GM12865 (cell line): ENCODE measurements at regions not wholly inside any gene's neighbourhood (a gene's known extent, or its start where the extent isn't known, plus 50 kb on each side); places are given as distances from the start of the nearest gene placed in this dataset.
"Not testable (repeated sequence)": the region's sequence is repeated elsewhere in the genome, so short reads cannot be mapped to it uniquely, and the experiment has no call there.

ENCODE experiments used
- DNase-seq: peaks from one replicate; pipeline ENCODE4 v3.0.0; 2010; ENCODE audit warnings: low read depth
- H3K4me3 ChIP-seq: 2 replicates; pipeline ENCODE4 v1.5.1; 2011; ENCODE audit warnings: mild to moderate bottlenecking, low read depth, low read length, control low read depth
- TF ChIP-seq, protein P1 (sequence below): IDR thresholded peaks from 2 replicates; pipeline ENCODE4 v1.5.1; 2011; ENCODE audit warnings: low read length, control low read depth, low read depth, inconsistent platforms; ENCODE audit not compliant: insufficient read depth; ENCODE audit errors: missing control alignments

DNA sequence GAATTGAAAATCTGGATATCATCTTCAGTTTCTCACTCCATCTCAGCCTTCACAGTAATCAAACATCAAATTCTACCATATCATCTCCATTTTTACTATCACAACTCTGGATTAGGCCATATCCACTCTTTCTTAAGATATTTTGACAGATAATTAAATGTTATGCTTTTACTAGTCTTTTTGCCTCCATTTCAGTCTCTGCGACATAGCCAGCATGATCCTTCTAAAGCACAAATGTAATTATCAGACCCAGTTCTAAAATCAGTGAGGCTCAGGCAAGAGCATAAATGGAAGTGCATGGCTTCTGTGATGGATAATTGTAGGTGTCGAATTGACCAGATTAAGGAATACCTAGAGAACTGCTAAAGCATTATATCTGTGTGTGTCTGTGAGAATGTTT is 307.7 kb downstream of the PCDH20 start:
- TF ChIP-seq, protein P1, sequence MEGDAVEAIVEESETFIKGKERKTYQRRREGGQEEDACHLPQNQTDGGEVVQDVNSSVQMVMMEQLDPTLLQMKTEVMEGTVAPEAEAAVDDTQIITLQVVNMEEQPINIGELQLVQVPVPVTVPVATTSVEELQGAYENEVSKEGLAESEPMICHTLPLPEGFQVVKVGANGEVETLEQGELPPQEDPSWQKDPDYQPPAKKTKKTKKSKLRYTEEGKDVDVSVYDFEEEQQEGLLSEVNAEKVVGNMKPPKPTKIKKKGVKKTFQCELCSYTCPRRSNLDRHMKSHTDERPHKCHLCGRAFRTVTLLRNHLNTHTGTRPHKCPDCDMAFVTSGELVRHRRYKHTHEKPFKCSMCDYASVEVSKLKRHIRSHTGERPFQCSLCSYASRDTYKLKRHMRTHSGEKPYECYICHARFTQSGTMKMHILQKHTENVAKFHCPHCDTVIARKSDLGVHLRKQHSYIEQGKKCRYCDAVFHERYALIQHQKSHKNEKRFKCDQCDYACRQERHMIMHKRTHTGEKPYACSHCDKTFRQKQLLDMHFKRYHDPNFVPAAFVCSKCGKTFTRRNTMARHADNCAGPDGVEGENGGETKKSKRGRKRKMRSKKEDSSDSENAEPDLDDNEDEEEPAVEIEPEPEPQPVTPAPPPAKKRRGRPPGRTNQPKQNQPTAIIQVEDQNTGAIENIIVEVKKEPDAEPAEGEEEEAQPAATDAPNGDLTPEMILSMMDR: no peak
- no peak overlapping the region for H3K4me3 ChIP-seq
- DNase-seq: no peak

DNA sequence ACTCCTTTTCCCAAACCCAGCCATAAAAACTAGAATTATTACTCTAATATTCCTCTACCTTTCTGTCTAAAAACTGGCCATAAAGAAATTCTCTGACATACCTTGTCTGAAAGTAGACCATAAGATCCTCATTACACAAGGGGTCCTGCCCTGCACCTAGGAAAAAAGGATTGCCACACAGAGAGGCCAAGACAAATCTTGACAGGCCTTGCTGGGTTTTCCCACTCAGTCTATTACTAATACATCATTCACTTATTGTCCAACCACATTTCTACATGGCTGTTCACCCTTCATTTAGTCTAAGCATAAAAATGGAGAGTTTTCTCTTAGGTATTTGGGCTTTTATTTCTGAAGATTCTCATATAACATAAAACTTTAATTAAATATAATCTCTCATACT is 319.8 kb downstream of the PCDH20 start:
- TF ChIP-seq, protein P1: no peak
- no peak for DNase-seq
- no peak overlapping the region for H3K4me3 ChIP-seq

DNA sequence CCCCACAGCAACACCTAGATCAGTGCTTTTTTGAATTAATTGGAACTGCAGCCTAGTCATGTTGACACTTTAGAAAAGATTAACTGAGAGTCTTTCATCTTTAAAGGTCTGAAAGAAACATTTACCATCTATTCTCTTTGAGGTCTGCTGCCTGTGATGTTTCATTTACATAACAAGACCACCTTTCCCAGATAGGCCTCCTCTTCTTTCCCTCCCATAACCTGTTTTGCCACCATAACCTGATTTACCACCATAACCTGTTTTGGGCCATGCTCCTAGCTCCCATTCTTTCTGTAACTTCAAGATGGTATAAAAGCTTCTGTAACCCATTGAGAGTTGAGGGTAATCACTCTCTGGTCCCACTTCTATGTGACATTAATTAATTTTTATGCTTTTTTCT is 320.8 kb downstream of the PCDH20 start:
- TF ChIP-seq, protein P1: no peak
- DNase-seq: no peak
- no peak overlapping the region for H3K4me3 ChIP-seq

DNA sequence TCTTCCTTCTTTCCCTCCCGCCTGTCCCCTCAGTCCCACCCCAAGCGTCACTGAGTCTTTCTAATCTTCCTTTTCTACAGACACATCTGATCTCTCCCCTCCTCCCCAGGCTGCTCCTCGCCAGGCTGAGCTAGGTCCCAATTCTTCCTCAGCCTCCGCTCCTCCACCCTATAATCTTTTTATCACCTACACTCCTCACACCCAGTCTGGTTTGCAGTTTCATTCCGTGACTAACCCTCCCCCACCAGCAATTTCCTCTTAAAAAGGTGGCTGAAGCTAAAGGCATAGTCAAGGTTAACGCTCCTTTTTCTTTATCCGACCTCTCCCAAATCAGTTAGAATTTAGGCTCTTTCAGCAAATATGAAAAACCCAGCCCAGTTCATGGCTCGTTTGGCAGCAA is 325.8 kb downstream of the PCDH20 start:
- H3K4me3 ChIP-seq, DNase-seq: not testable (repeated sequence)

DNA sequence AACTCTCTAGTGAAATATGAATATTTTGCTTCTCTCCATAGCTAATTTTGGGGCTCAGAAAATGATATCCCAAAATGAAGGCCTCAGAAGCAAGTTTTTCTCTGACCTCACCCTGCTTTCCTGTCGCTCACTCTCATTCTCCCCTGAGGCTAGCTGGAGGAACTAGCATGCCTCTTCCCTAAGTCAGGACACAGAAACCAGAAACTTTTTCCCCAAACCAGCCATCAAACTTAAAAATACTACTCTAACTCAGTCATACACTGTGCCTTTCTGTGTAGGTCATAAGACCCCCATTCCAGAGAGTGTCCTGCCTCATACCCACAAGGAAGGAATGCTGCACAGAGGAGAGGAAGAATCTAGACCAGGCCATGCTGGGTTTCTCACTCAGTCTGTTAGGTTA is 329.6 kb downstream of the PCDH20 start:
- no peak for DNase-seq
- H3K4me3 ChIP-seq: no peak overlapping the region
- TF ChIP-seq, protein P1: no peak

DNA sequence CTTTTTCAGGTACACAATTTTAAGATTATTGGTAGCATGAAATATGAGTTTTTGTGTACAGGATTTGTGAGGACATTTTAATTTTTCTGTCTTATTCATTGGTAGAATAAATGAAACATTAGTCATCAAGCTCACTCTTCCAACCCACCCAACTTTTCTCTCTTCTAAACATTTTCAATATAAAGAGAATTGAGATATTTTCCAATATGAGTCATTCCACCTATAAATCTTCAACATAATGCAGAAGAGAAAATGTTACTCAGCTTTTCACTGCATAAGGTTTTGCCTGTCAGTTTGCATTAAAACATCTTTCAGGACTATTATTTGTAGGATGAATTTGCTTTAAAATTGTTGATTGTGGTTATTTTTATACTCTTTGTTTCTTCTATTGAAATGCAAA is 330.7 kb downstream of the PCDH20 start:
- no peak for DNase-seq
- no peak overlapping the region for H3K4me3 ChIP-seq
- TF ChIP-seq, protein P1: no peak

DNA sequence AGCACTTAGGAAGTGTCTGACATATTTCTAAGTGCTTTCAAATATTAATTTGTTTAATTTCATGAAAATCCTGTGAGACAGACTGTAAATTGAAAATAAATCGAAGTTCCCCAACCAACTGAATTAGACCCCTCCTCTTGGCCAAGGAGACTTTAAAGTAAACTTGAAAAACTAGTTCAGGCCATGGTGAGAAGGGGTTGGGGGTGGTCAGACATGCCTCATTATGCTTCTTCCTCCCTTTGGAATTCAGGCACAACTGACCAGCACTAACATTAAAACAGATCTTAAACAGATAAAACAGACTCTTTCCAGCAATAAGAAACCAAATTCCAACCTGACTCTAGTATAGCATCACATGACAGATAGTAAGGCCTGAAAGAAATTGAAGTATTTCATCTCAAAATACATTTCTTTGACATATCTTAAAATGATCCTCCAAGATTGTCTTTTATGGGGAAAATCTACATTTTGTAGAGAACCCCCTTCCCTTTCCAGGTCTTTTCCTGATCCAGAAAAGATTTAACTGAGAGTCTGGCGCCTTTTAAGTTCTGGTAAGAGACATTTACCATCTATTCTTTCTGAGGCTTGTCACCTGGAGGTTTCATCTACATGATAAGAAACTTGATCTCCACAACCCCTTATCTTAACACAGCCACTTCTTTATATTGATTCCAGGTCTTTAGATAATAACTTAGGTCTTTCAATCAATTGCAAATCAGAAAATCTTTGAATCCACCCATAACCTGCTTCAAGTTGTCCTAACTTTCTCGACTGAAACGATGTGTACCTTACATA is 336.5 kb downstream of the PCDH20 start:
- TF ChIP-seq, protein P1: no peak
- H3K4me3 ChIP-seq: no peak overlapping the region
- DNase-seq: no peak
